Mucosa of gallbladder (tissue), 1 donor: ENCODE measurements at regions not wholly inside any gene's neighbourhood (a gene's known extent, or its start where the extent isn't known, plus 50 kb on each side); places are given as distances from the start of the nearest gene placed in this dataset.
A peak's percentile ranks its signal among the peaks of the same experiment; 100 is the strongest.

ENCODE experiments used
- DNase-seq: peaks from one replicate; pipeline ENCODE4 v3.0.0-alpha.2; 2020; ENCODE audit warnings: low spot score
- donor health status: DM: no; HTN: no; CAD: no.

GRCh38 chr5:172548981-172549687 lies 91.9 kb upstream of the NEURL1B start:
- no peak for DNase-seq

- no peak for DNase-seq
These were observed 92.7 kb upstream of the NEURL1B start for GRCh38 chr5:172548311-172548731.

GRCh38 chr5:172546196-172546595 lies 91.9 kb upstream of the SH3PXD2B start:
- DNase-seq: no peak

GRCh38 chr5:172545291-172545801 lies 91.0 kb upstream of the SH3PXD2B start:
- no peak for DNase-seq

GRCh38 chr5:172544371-172545095 lies 90.2 kb upstream of the SH3PXD2B start:
- no peak for DNase-seq

- no peak for DNase-seq
These were observed 89.4 kb upstream of the SH3PXD2B start for GRCh38 chr5:172543484-172544298.

- DNase-seq: no peak
These were observed 88.4 kb upstream of the SH3PXD2B start for GRCh38 chr5:172542651-172543131.

GRCh38 chr5:172541773-172542136 lies 87.4 kb upstream of the SH3PXD2B start:
- no peak for DNase-seq

- peak; percentile 40 for DNase-seq
These were observed 86.9 kb upstream of the SH3PXD2B start for GRCh38 chr5:172541099-172541772.

GRCh38 chr5:172540099-172540870 lies 86.0 kb upstream of the SH3PXD2B start:
- peak; percentile 6 for DNase-seq

- no peak for DNase-seq
These were observed 80.8 kb upstream of the SH3PXD2B start for GRCh38 chr5:172535108-172535445.

GRCh38 chr5:172534229-172535107 lies 80.1 kb upstream of the SH3PXD2B start:
- DNase-seq: peak; percentile 11

GRCh38 chr5:172533399-172534228 lies 79.3 kb upstream of the SH3PXD2B start:
- DNase-seq: peak; percentile 10

GRCh38 chr5:172533058-172533398 lies 78.7 kb upstream of the SH3PXD2B start:
- no peak for DNase-seq

GRCh38 chr5:172532439-172532838 lies 78.1 kb upstream of the SH3PXD2B start:
- DNase-seq: peak; percentile 7

- no peak for DNase-seq
These were observed 77.3 kb upstream of the SH3PXD2B start for GRCh38 chr5:172531704-172532026.

GRCh38 chr5:172530878-172531703 lies 76.8 kb upstream of the SH3PXD2B start:
- DNase-seq: no peak

GRCh38 chr5:172530406-172530805 lies 76.1 kb upstream of the SH3PXD2B start:
- no peak for DNase-seq
